ENCODE measurements at regions not wholly inside any gene's neighbourhood (a gene's known extent, or its start where the extent isn't known, plus 50 kb on each side); places are given as distances from the start of the nearest gene placed in this dataset.

DNA sequence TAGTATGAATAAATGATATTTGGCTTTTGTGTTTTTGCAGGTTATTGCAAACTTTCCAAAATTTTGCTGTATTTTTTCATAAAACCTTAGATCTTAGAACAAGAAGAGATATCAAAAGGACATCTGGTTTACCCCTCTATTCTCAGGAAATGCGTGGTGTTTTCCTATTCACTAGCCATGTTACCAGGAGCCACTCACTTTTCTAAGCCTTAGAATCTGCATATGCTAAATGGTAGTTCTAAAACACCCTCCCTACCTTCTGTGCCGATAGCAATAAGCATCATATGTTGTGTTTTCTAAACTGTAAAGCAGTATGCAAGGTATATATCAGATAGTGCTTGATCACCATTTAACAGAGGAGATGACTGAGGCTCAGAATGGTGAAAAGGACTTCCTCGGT lies 715.0 kb upstream of the CELF2 start (continued):
- TF ChIP-seq, protein P1, sequence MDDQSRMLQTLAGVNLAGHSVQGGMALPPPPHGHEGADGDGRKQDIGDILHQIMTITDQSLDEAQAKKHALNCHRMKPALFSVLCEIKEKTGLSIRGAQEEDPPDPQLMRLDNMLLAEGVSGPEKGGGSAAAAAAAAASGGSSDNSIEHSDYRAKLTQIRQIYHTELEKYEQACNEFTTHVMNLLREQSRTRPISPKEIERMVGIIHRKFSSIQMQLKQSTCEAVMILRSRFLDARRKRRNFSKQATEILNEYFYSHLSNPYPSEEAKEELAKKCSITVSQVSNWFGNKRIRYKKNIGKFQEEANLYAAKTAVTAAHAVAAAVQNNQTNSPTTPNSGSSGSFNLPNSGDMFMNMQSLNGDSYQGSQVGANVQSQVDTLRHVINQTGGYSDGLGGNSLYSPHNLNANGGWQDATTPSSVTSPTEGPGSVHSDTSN (IDR thresholded peaks at IDR 0.05; ENCODE audit: insufficient replicate concordance, low read depth, low read length): no peak
- TF ChIP-seq PAX5 (IDR thresholded peaks at IDR 0.05; ENCODE audit: borderline replicate concordance, low read depth, low read length) (no peak), EP300 (IDR thresholded peaks at IDR 0.05; ENCODE audit: borderline replicate concordance in 1 of 2, control insufficient read depth in 1 of 2, low read depth in 2 of 2, low read length in 2 of 2) (no peak), POLR2A (IDR thresholded peaks at IDR 0.05; ENCODE audit: low read depth, low read length) (no peak)
- TF ChIP-seq, protein P2, sequence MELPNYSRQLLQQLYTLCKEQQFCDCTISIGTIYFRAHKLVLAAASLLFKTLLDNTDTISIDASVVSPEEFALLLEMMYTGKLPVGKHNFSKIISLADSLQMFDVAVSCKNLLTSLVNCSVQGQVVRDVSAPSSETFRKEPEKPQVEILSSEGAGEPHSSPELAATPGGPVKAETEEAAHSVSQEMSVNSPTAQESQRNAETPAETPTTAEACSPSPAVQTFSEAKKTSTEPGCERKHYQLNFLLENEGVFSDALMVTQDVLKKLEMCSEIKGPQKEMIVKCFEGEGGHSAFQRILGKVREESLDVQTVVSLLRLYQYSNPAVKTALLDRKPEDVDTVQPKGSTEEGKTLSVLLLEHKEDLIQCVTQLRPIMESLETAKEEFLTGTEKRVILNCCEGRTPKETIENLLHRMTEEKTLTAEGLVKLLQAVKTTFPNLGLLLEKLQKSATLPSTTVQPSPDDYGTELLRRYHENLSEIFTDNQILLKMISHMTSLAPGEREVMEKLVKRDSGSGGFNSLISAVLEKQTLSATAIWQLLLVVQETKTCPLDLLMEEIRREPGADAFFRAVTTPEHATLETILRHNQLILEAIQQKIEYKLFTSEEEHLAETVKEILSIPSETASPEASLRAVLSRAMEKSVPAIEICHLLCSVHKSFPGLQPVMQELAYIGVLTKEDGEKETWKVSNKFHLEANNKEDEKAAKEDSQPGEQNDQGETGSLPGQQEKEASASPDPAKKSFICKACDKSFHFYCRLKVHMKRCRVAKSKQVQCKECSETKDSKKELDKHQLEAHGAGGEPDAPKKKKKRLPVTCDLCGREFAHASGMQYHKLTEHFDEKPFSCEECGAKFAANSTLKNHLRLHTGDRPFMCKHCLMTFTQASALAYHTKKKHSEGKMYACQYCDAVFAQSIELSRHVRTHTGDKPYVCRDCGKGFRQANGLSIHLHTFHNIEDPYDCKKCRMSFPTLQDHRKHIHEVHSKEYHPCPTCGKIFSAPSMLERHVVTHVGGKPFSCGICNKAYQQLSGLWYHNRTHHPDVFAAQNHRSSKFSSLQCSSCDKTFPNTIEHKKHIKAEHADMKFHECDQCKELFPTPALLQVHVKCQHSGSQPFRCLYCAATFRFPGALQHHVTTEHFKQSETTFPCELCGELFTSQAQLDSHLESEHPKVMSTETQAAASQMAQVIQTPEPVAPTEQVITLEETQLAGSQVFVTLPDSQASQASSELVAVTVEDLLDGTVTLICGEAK (IDR thresholded peaks at IDR 0.05; ENCODE audit: borderline replicate concordance): no peak

DNA sequence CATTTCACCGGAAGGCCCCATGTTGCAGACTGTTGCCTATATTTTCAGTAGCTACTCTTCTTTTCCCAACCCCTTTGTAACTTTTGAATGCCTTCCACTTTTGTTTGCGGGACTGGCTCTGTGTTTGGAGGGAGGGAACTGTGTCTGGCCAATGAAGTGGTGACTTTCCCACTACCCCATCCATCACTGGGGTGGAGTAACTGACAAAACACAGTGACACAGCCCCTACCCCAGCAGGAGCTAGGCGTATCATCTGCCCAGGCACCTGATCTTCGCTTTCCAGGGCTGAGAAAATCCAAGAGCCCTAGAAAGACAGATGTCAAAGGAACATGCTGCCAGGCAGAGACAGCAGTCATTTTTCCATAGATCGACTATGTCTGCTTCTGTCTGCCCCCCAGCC lies 710.6 kb upstream of the CELF2 start:
- Histone ChIP-seq H3K4me3 (no peak overlapping the region), H3K4me2 (ENCODE audit: control insufficient read depth, insufficient read depth) (no peak overlapping the region), H4K20me1 (ENCODE audit: control insufficient read depth, insufficient read depth) (no peaks in the 10 kb centered on the region), H3K79me2 (ENCODE audit: control insufficient read depth, insufficient read depth, low read length) (no peaks in the 10 kb centered on the region), H3K9ac (ENCODE audit: control insufficient read depth, insufficient read depth, low read length) (no peak overlapping the region), H2AFZ (ENCODE audit: control insufficient read depth, low read depth, low read length) (no peak overlapping the region), H3K9me3 (replicated peaks; ENCODE audit: control insufficient read depth, insufficient read depth, low read length) (no peaks in the 10 kb centered on the region), H3K36me3 (ENCODE audit: control insufficient read depth in 2 of 2, insufficient read depth in 2 of 2, low read length in 1 of 2) (no peaks in the 10 kb centered on the region), H3K27me3 (replicated peaks in 1 of 2; ENCODE audit: control insufficient read depth in 2 of 2, insufficient read depth in 2 of 2, low read length in 1 of 2) (no peaks in the 10 kb centered on the region), H3K27ac (ENCODE audit: control insufficient read depth, insufficient read depth) (no peak overlapping the region), H3K4me1 (ENCODE audit: control insufficient read depth, insufficient read depth, low read length) (no peaks in the 10 kb centered on the region)
- DNase-seq (ENCODE audit: low read depth, low spot score): no peak
- ChIA-PET CTCF (no interaction called here), RAD21 (ENCODE audit: unreplicated experiment) (no interaction called here), POLR2A (no interaction called here), SMC1A (ENCODE audit: uncharacterized antibody, unreplicated experiment) (interaction anchor here (1.0 kb wide), 1 partner anchor 14 kb away, joined by 3 read pairs; no protein-coding TSS in a partner anchor)
- ATAC-seq: no peak
- in situ Hi-C loops (cut with MboI): no loop called here
- intact Hi-C loops (cut with micrococcal nuclease; ENCODE audit: unreplicated experiment): no loop called here
- no TSS peak for BruUV-seq (replicated peaks)
- 18% methylated on average over 5 of the region's 5 CpGs for WGBS (ENCODE audit: insufficient coverage, insufficient replicate concordance, low lambda C conversion rate, missing lambda C conversion rate)
- FAIRE-seq: no peak
- TF ChIP-seq ZNF24 (IDR thresholded peaks at IDR 0.05) (no peak), ZZZ3 (IDR thresholded peaks at IDR 0.05; ENCODE audit: control insufficient read depth, insufficient read length, low read depth) (no peak), DPF2 (IDR thresholded peaks at IDR 0.05) (no peak), SPI1 (IDR thresholded peaks at IDR 0.05; ENCODE audit: borderline replicate concordance, insufficient read depth, low read depth, low read length) (no peak), RCOR1 (conservative IDR thresholded peaks at IDR 0.05; ENCODE audit: low read depth, low read length) (no peak), RUNX3 (IDR thresholded peaks at IDR 0.05; ENCODE audit: low read length) (no peak), ZNF207 (IDR thresholded peaks at IDR 0.05; ENCODE audit: borderline replicate concordance) (no peak), RAD21 (IDR thresholded peaks at IDR 0.05; ENCODE audit: insufficient read depth, low read depth, low read length) (no peak), BMI1 (IDR thresholded peaks at IDR 0.05; ENCODE audit: borderline replicate concordance) (no peak)
- TF ChIP-seq, protein P3, sequence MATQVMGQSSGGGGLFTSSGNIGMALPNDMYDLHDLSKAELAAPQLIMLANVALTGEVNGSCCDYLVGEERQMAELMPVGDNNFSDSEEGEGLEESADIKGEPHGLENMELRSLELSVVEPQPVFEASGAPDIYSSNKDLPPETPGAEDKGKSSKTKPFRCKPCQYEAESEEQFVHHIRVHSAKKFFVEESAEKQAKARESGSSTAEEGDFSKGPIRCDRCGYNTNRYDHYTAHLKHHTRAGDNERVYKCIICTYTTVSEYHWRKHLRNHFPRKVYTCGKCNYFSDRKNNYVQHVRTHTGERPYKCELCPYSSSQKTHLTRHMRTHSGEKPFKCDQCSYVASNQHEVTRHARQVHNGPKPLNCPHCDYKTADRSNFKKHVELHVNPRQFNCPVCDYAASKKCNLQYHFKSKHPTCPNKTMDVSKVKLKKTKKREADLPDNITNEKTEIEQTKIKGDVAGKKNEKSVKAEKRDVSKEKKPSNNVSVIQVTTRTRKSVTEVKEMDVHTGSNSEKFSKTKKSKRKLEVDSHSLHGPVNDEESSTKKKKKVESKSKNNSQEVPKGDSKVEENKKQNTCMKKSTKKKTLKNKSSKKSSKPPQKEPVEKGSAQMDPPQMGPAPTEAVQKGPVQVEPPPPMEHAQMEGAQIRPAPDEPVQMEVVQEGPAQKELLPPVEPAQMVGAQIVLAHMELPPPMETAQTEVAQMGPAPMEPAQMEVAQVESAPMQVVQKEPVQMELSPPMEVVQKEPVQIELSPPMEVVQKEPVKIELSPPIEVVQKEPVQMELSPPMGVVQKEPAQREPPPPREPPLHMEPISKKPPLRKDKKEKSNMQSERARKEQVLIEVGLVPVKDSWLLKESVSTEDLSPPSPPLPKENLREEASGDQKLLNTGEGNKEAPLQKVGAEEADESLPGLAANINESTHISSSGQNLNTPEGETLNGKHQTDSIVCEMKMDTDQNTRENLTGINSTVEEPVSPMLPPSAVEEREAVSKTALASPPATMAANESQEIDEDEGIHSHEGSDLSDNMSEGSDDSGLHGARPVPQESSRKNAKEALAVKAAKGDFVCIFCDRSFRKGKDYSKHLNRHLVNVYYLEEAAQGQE (IDR thresholded peaks at IDR 0.05; ENCODE audit: low read depth, low read length): no peak
